GM12878 (cell line): ENCODE measurements at regions not wholly inside any gene's neighbourhood (a gene's known extent, or its start where the extent isn't known, plus 50 kb on each side); places are given as distances from the start of the nearest gene placed in this dataset.

ENCODE experiments used
- ATAC-seq: fragments of 200-7000 bp; cut with Tn5 transposase; 3 replicates; pipeline ENCODE4 v1.9.1; 2020; ENCODE audit warnings: mild to moderate bottlenecking, moderate library complexity
- BruUV-seq: library from RNA; stranded (reverse); fragments of 400-500 nt; replicated peaks from 2 replicates; lab custom pipeline; 2021; lab: Mats Ljungman, UMichigan
- CTCF ChIA-PET: fragments of 300-600 bp; sonication (Branson Sonifier 250); formaldehyde crosslinking; extraction: SDS; loops from one replicate; lab custom pipeline; 2021; ENCODE audit warnings: inconsistent platforms; lab: Yijun Ruan, JAX
- POLR2A ChIA-PET: fragments of 350-600 bp; formaldehyde crosslinking; extraction: SDS; loops from one replicate; lab custom pipeline; 2021; ENCODE audit warnings: inconsistent platforms; lab: Charles Lee
- RAD21 ChIA-PET: fragments of 300-600 bp; sonication (Branson Sonifier 250); formaldehyde crosslinking; loops from one replicate; lab custom pipeline; 2023; ENCODE audit warnings: antibody characterized with exemption; ENCODE audit not compliant: unreplicated experiment; lab: Charles Lee
- SMC1A ChIA-PET: fragments of 300-600 bp; sonication (Branson Sonifier 250); formaldehyde crosslinking; loops from one replicate; lab custom pipeline; 2023; ENCODE audit not compliant: unreplicated experiment, uncharacterized antibody; lab: Charles Lee
- DNase-seq: peaks from one replicate; pipeline ENCODE4 v3.0.0-alpha.2; 2011; ENCODE audit warnings: low read depth, low spot score
- FAIRE-seq: peaks from 3 replicates; lab custom pipeline; 2011; peaks lifted over from hg19 to GRCh38; lab: Jason Lieb, UNC
- H2AFZ ChIP-seq: 2 replicates; pipeline ENCODE4 v1.6.0; 2011; ENCODE audit warnings: low read depth, low read length, control low read depth; ENCODE audit not compliant: control insufficient read depth
- H3K27ac ChIP-seq: 2 replicates; pipeline ENCODE4 v1.5.1; 2011; ENCODE audit warnings: control low read depth; ENCODE audit not compliant: control insufficient read depth, insufficient read depth
- H3K27me3 ChIP-seq, 2 experiments: replicated peaks in 1 of 2; 2 replicates each; pipeline versions ENCODE4 v1.6.0 to v1.6.1; 2011; ENCODE audit warnings: low read length in 1 of 2; ENCODE audit not compliant: control insufficient read depth in 2 of 2, insufficient read depth in 2 of 2
- H3K36me3 ChIP-seq, 2 experiments: 2 replicates each; pipeline ENCODE4 v1.5.1; 2011; ENCODE audit warnings: low read length in 1 of 2; ENCODE audit not compliant: control insufficient read depth in 2 of 2, insufficient read depth in 2 of 2
- H3K4me1 ChIP-seq: 2 replicates; pipeline ENCODE4 v1.6.1; 2011; ENCODE audit warnings: mild to moderate bottlenecking, low read length, moderate library complexity, mixed read lengths; ENCODE audit not compliant: control insufficient read depth, insufficient read depth
- H3K4me2 ChIP-seq: 2 replicates; pipeline ENCODE4 v1.6.0; 2011; ENCODE audit warnings: control low read depth; ENCODE audit not compliant: control insufficient read depth, insufficient read depth
- H3K4me3 ChIP-seq: fragments of 200-600 bp; sonication (generic); 2 replicates; pipeline ENCODE4 v1.5.1; 2016
- H3K79me2 ChIP-seq: 2 replicates; pipeline ENCODE4 v1.6.0; 2011; ENCODE audit warnings: low read length; ENCODE audit not compliant: control insufficient read depth, insufficient read depth
- H3K9ac ChIP-seq: 2 replicates; pipeline ENCODE4 v1.8.0; 2011; ENCODE audit warnings: low read length, control low read depth, mixed read lengths; ENCODE audit not compliant: control insufficient read depth, insufficient read depth
- H3K9me3 ChIP-seq: replicated peaks from 3 replicates; pipeline ENCODE4 v1.5.1; 2011; ENCODE audit warnings: mild to moderate bottlenecking, low read length; ENCODE audit not compliant: control insufficient read depth, insufficient read depth
- H4K20me1 ChIP-seq: 2 replicates; pipeline ENCODE4 v1.6.0; 2011; ENCODE audit not compliant: control insufficient read depth, insufficient read depth
- CBX5 ChIP-seq: sonication (generic); IDR thresholded peaks from 2 replicates; pipeline ENCODE4 v1.6.1; 2016; ENCODE audit warnings: low read depth, moderate library complexity, mild to moderate bottlenecking, inconsistent platforms
- CREB1 ChIP-seq: IDR thresholded peaks from 2 replicates; pipeline ENCODE4 v1.6.1; 2012; ENCODE audit warnings: low read depth, mild to moderate bottlenecking, inconsistent platforms
- E2F8 ChIP-seq: fragments of 450-650 bp; IDR thresholded peaks from 2 replicates; pipeline ENCODE4 v1.6.1; 2018; ENCODE audit warnings: mild to moderate bottlenecking, low read depth, moderate library complexity; ENCODE audit not compliant: partially characterized antibody
- ELK1 ChIP-seq: IDR thresholded peaks from 2 replicates; pipeline ENCODE4 v1.6.1; 2012; ENCODE audit warnings: low read depth, low read length, improper control_type of control experiment
- HDAC2 ChIP-seq: fragments of 200-600 bp; sonication (generic); IDR thresholded peaks from 2 replicates; pipeline ENCODE4 v1.6.1; 2017
- HDGF ChIP-seq: fragments of 450-650 bp; IDR thresholded peaks from 2 replicates; pipeline ENCODE4 v1.6.1; 2016; ENCODE audit warnings: antibody characterized with exemption
- KDM1A ChIP-seq: fragments of 200-600 bp; sonication (generic); IDR thresholded peaks from 2 replicates; pipeline ENCODE4 v1.6.1; 2016; ENCODE audit warnings: borderline replicate concordance
- RELA ChIP-seq: fragments of 450-650 bp; IDR thresholded peaks from 2 replicates; pipeline ENCODE4 v1.8.0; 2014; ENCODE audit warnings: borderline replicate concordance; ENCODE audit not compliant: partially characterized antibody
- RUNX3 ChIP-seq: IDR thresholded peaks from 2 replicates; pipeline ENCODE4 v1.6.1; 2012; ENCODE audit warnings: low read length, inconsistent platforms
- TCF3 ChIP-seq: IDR thresholded peaks from 2 replicates; pipeline ENCODE4 v1.6.1; 2012; ENCODE audit warnings: low read depth, mild to moderate bottlenecking, low read length, borderline replicate concordance; ENCODE audit not compliant: insufficient read depth
- ZBTB11 ChIP-seq: fragments of 450-650 bp; formaldehyde crosslinking; IDR thresholded peaks from 2 replicates; pipeline ENCODE4 v1.5.0; 2022; ENCODE audit warnings: mild to moderate bottlenecking, missing genetic modification characterization
- ZNF217 ChIP-seq: fragments of 450-650 bp; IDR thresholded peaks from 2 replicates; pipeline ENCODE4 v1.6.1; 2017; ENCODE audit warnings: antibody characterized with exemption, mild to moderate bottlenecking
- WGBS: methylation state at CpG from one replicate; pipeline ENCODE4 v1.1.6; 2016; ENCODE audit warnings: low lambda C conversion rate; ENCODE audit not compliant: insufficient replicate concordance, insufficient coverage; ENCODE audit errors: missing lambda C conversion rate; 5-methylcytosine and 5-hydroxymethylcytosine counted together
- in situ Hi-C: fragments of 300-500 bp; cut with MboI; formaldehyde crosslinking; loops from 9 replicates; pipeline ENCODE4 v1.14.3; 2018; ENCODE audit warnings: mixed read lengths
- intact Hi-C: fragments of 100-400 bp; cut with micrococcal nuclease; formaldehyde crosslinking; loops from one replicate; pipeline ENCODE4 v1.14.2; 2022; ENCODE audit not compliant: unreplicated experiment

GRCh38 chr22:22815397-22816170 is 72.0 kb upstream of the IGLL5 start:
- POLR2A ChIA-PET: no interaction called here
- intact Hi-C loops: loop anchor here (10.0 kb wide), 1 partner anchor 309 kb away; no protein-coding TSS in a partner anchor
- no peak overlapping the region for H2AFZ ChIP-seq
- CTCF ChIA-PET: interaction anchor here (1.2 to 15.8 kb wide), 6 partner anchors 8 to 141 kb away, joined by 3 to 323 read pairs (median 7); no protein-coding TSS in a partner anchor
- H3K4me2 ChIP-seq: no peak overlapping the region
- 27% methylated on average over 5 of the region's 5 CpGs for WGBS
- H4K20me1 ChIP-seq: no peaks in the 10 kb centered on the region
- in situ Hi-C loops: loop anchor here (25.0 kb wide), 2 partner anchors 472 to 572 kb away; no protein-coding TSS in a partner anchor
- ATAC-seq: no peak
- TF ChIP-seq RELA (no peak), ZBTB11 (CRISPR knock-in tag) (no peak), CBX5 (no peak), ZNF217 (no peak), CREB1 (no peak), KDM1A (no peak), E2F8 (no peak), RUNX3 (no peak), HDAC2 (no peak), ELK1 (no peak), TCF3 (no peak), HDGF (no peak)
- TF ChIP-seq, all 136 proteins: peak for 0
- no TSS peak for BruUV-seq
- Histone ChIP-seq H3K79me2 (no peaks in the 10 kb centered on the region), H3K9ac (no peak overlapping the region), H3K36me3 (no peaks in the 10 kb centered on the region), H3K27me3 (no peaks in the 10 kb centered on the region), H3K9me3 (no peaks in the 10 kb centered on the region), H3K4me1 (peaks cover 28% of the 10 kb centered on the region), H3K4me3 (no peak overlapping the region), H3K27ac (no peak overlapping the region)
- SMC1A ChIA-PET: interaction anchor here (1.1 to 12.8 kb wide), 5 partner anchors 32 to 142 kb away, joined by 3 to 220 read pairs (median 6); no protein-coding TSS in a partner anchor
- DNase-seq: no peak
- FAIRE-seq: no peak
- RAD21 ChIA-PET: interaction anchor here (1.2 to 9.3 kb wide), 3 partner anchors 119 to 142 kb away, joined by 4 to 184 read pairs (median 5); no protein-coding TSS in a partner anchor
